Osteoblast (primary cell): ENCODE measurements at regions not wholly inside any gene's neighbourhood (a gene's known extent, or its start where the extent isn't known, plus 50 kb on each side); places are given as distances from the start of the nearest gene placed in this dataset.

Source experiments
- DNase-seq: peaks from one replicate; pipeline ENCODE4 v3.0.0; 2011; ENCODE audit warnings: low spot score, mixed read lengths; ENCODE audit not compliant: insufficient read length; ENCODE audit errors: missing footprints
- H2AFZ ChIP-seq: 2 replicates; pipeline ENCODE4 v1.6.0; 2011; ENCODE audit warnings: mild to moderate bottlenecking, low read length
- H3K27ac ChIP-seq: 2 replicates; pipeline ENCODE4 v1.5.1; 2011; ENCODE audit warnings: mild to moderate bottlenecking, low read depth, low read length, moderate library complexity
- H3K27me3 ChIP-seq: 2 replicates; pipeline ENCODE4 v1.6.0; 2012; ENCODE audit warnings: mild to moderate bottlenecking, control low read depth, inconsistent platforms, low read length, moderate library complexity; ENCODE audit not compliant: insufficient read depth
- H3K36me3 ChIP-seq: 2 replicates; pipeline ENCODE4 v1.5.1; 2011; ENCODE audit warnings: mild to moderate bottlenecking, low read length, control low read depth, moderate library complexity; ENCODE audit not compliant: insufficient read depth
- H3K4me1 ChIP-seq: 2 replicates; pipeline ENCODE4 v1.5.1; 2011; ENCODE audit warnings: mild to moderate bottlenecking, low read length, control low read depth, moderate library complexity; ENCODE audit not compliant: insufficient read depth
- H3K4me2 ChIP-seq: 2 replicates; pipeline ENCODE4 v1.6.0; 2011; ENCODE audit warnings: mild to moderate bottlenecking, low read length; ENCODE audit not compliant: insufficient read depth
- H3K4me3 ChIP-seq: fragments of 200-600 bp; sonication (generic); 3 replicates; pipeline ENCODE4 v1.5.1; 2012; ENCODE audit warnings: mild to moderate bottlenecking, low read length, inconsistent platforms; ENCODE audit not compliant: insufficient read depth
- H3K79me2 ChIP-seq: 2 replicates; pipeline ENCODE4 v1.6.0; 2012; ENCODE audit warnings: mild to moderate bottlenecking, low read length, control low read depth, inconsistent platforms; ENCODE audit not compliant: insufficient read depth
- H3K9me3 ChIP-seq: 2 replicates; pipeline ENCODE4 v1.5.1; 2011; ENCODE audit warnings: low read depth, low read length, control low read depth
- H4K20me1 ChIP-seq: 2 replicates; pipeline ENCODE4 v1.6.0; 2012; ENCODE audit warnings: mild to moderate bottlenecking, low read length, control low read depth; ENCODE audit not compliant: insufficient read depth
- CTCF ChIP-seq: IDR thresholded peaks from 2 replicates; pipeline ENCODE4 v1.5.1; 2011; ENCODE audit warnings: mild to moderate bottlenecking, low read depth, low read length, moderate library complexity; ENCODE audit errors: extremely low read depth

DNA sequence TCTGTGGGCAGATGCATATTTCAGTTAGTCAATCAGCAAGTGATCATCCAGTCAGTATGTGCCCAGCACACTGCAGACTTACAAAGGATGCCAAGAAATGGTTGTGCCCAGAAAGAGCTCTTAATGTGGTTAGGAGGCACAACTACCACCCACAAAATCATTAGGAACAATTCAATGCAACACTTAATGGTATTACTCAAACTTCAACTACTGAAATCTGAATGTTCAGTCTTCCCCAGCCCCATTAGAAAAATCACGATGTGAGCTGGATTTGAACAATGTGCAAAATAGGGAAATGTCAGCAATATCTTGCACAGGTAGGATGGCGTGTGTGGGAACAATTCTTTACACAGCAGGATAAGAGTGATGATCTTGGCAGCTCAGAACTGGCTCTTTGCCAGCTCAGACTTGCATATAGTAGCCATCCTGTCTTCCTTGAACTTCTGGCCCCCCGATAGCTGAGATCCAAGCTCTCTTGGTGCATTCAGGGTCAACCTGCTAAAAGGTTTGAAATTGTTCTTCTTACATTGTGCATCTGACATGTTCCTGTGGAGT is 556.7 kb upstream of the HTR1E start:
- H3K27ac ChIP-seq = no peak overlapping the region
- H3K4me1 ChIP-seq = no peaks in the 10 kb centered on the region
- H3K4me3 ChIP-seq = no peak overlapping the region
- H4K20me1 ChIP-seq = no peaks in the 10 kb centered on the region
- no peaks in the 10 kb centered on the region for H3K79me2 ChIP-seq
- H3K9me3 ChIP-seq = peaks cover 4% of the 10 kb centered on the region
- H3K27me3 ChIP-seq = no peaks in the 10 kb centered on the region
- H2AFZ ChIP-seq = no peak overlapping the region
- TF ChIP-seq CTCF = no peak
- no peak for DNase-seq
- no peaks in the 10 kb centered on the region for H3K36me3 ChIP-seq
- no peak overlapping the region for H3K4me2 ChIP-seq

- TF ChIP-seq CTCF = no peak
Observed at GRCh38 chr6:86357877-86358276, 579.5 kb upstream of the HTR1E start.

DNA sequence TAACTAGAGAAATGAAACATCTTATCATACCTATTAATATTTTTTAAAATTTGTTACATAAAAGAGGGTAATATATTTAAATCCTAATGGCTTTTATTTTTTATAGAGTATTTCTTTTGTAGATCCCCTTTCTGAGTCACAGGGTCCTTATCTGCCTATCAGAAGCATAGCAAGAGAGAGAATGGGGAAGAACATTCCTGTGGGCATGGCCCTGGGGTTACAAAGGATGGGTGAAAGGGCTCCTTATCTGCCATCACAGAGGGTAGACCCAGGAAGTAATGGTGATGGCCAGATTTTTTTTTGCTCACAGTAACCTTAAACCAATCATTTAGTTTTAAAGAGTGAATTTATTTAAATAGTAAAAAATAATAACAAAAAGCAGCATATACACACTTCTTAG is 582.1 kb upstream of the HTR1E start:
- H3K4me2 ChIP-seq = no peak overlapping the region
- no peaks in the 10 kb centered on the region for H3K4me1 ChIP-seq
- DNase-seq = no peak
- H3K4me3 ChIP-seq = no peak overlapping the region
- no peaks in the 10 kb centered on the region for H3K27me3 ChIP-seq
- TF ChIP-seq CTCF = no peak
- H3K9me3 ChIP-seq = no peaks in the 10 kb centered on the region
- H3K79me2 ChIP-seq = no peaks in the 10 kb centered on the region
- H3K36me3 ChIP-seq = no peaks in the 10 kb centered on the region
- H2AFZ ChIP-seq = no peak overlapping the region
- no peaks in the 10 kb centered on the region for H4K20me1 ChIP-seq
- H3K27ac ChIP-seq = no peak overlapping the region

More at GRCh38 chr6:86357877-86358276, 579.5 kb upstream of the HTR1E start:
- Histone ChIP-seq H4K20me1 (no peaks in the 10 kb centered on the region), H3K36me3 (no peaks in the 10 kb centered on the region), H3K27me3 (no peaks in the 10 kb centered on the region), H3K4me1 (no peaks in the 10 kb centered on the region), H3K4me3 (no peak overlapping the region), H2AFZ (no peak overlapping the region), H3K4me2 (no peak overlapping the region), H3K9me3 (no peaks in the 10 kb centered on the region), H3K79me2 (no peaks in the 10 kb centered on the region), H3K27ac (no peak overlapping the region)
- no peak for DNase-seq

GRCh38 chr6:86331919-86332318 is 605.4 kb upstream of the HTR1E start:
- Histone ChIP-seq H3K27ac (no peak overlapping the region), H3K4me1 (no peaks in the 10 kb centered on the region), H3K79me2 (no peaks in the 10 kb centered on the region), H3K9me3 (peaks cover 3% of the 10 kb centered on the region), H2AFZ (no peak overlapping the region), H4K20me1 (no peaks in the 10 kb centered on the region), H3K27me3 (no peaks in the 10 kb centered on the region), H3K36me3 (no peaks in the 10 kb centered on the region), H3K4me2 (no peak overlapping the region), H3K4me3 (no peak overlapping the region)
- DNase-seq = no peak
- TF ChIP-seq CTCF = no peak
